ENCODE measurements at regions not wholly inside any gene's neighbourhood (a gene's known extent, or its start where the extent isn't known, plus 50 kb on each side); places are given as distances from the start of the nearest gene placed in this dataset.

- no peak for TF ChIP-seq POLR2AphosphoS5 (IDR thresholded peaks at IDR 0.05; ENCODE audit: low read depth, low read length)
- TF ChIP-seq POLR2A (IDR thresholded peaks at IDR 0.05; ENCODE audit: low read depth, low read length) = no peak
Observed at GRCh38 chr3:178353006-178353694, 183.1 kb upstream of the KCNMB2 start.
